ENCODE measurements at regions not wholly inside any gene's neighbourhood (a gene's known extent, or its start where the extent isn't known, plus 50 kb on each side); places are given as distances from the start of the nearest gene placed in this dataset.

- Histone ChIP-seq H3K4me3 (ENCODE audit: insufficient read depth, low read length, poor library complexity, severe bottlenecking) (no peak overlapping the region), H2AFZ (ENCODE audit: low read depth, low read length, severe bottlenecking) (no peak overlapping the region), H3F3A (ENCODE audit: insufficient read depth) (no peaks in the 10 kb centered on the region), H3K27ac (ENCODE audit: low read depth, low read length) (no peak overlapping the region), H3K27me3 (ENCODE audit: low read length) (no peaks in the 10 kb centered on the region), H3K36me3 (ENCODE audit: low read length) (no peaks in the 10 kb centered on the region), H3K9me3 (ENCODE audit: insufficient read depth, low read length) (no peaks in the 10 kb centered on the region), H3K9ac (ENCODE audit: low read length) (no peak overlapping the region), H3K79me2 (ENCODE audit: insufficient read depth, low read length) (no peaks in the 10 kb centered on the region), H4K20me1 (ENCODE audit: low read depth, low read length) (no peaks in the 10 kb centered on the region), H3K4me2 (ENCODE audit: low read depth, low read length, poor library complexity, severe bottlenecking) (no peak overlapping the region), H3K9me2 (replicated peaks; ENCODE audit: insufficient read depth, low read length) (no peaks in the 10 kb centered on the region)
- TF ChIP-seq EZH2phosphoT487 (conservative IDR thresholded peaks at IDR 0.05; ENCODE audit: low read length) (no peak), CTCF (IDR thresholded peaks at IDR 0.05; ENCODE audit: insufficient read depth, low read length, poor library complexity, severe bottlenecking) (no peak)
These were observed 187.8 kb downstream of the BCOR start for GRCh38 chrX:39909996-39910395.

GRCh38 chrX:39910651-39911050, 187.1 kb downstream of the BCOR start:
- Histone ChIP-seq H3K4me2 (ENCODE audit: low read depth, low read length, poor library complexity, severe bottlenecking) (no peak overlapping the region), H3K9me2 (replicated peaks; ENCODE audit: insufficient read depth, low read length) (no peaks in the 10 kb centered on the region), H3K79me2 (ENCODE audit: insufficient read depth, low read length) (no peaks in the 10 kb centered on the region), H3K27me3 (ENCODE audit: low read length) (no peaks in the 10 kb centered on the region), H3K4me3 (ENCODE audit: insufficient read depth, low read length, poor library complexity, severe bottlenecking) (no peak overlapping the region), H4K20me1 (ENCODE audit: low read depth, low read length) (no peaks in the 10 kb centered on the region), H3K27ac (ENCODE audit: low read depth, low read length) (no peak overlapping the region), H3K9ac (ENCODE audit: low read length) (no peak overlapping the region), H3F3A (ENCODE audit: insufficient read depth) (no peaks in the 10 kb centered on the region), H2AFZ (ENCODE audit: low read depth, low read length, severe bottlenecking) (no peak overlapping the region), H3K36me3 (ENCODE audit: low read length) (no peaks in the 10 kb centered on the region), H3K9me3 (ENCODE audit: insufficient read depth, low read length) (no peaks in the 10 kb centered on the region)
- no peak for TF ChIP-seq EZH2phosphoT487 (conservative IDR thresholded peaks at IDR 0.05; ENCODE audit: low read length)
- no peak for TF ChIP-seq CTCF (IDR thresholded peaks at IDR 0.05; ENCODE audit: insufficient read depth, low read length, poor library complexity, severe bottlenecking)

GRCh38 chrX:39911278-39911897, 186.4 kb downstream of the BCOR start:
- no peak overlapping the region for H3K4me3 ChIP-seq (ENCODE audit: insufficient read depth, low read length, poor library complexity, severe bottlenecking)
- H3F3A ChIP-seq (ENCODE audit: insufficient read depth), result no peaks in the 10 kb centered on the region
- H3K27ac ChIP-seq (ENCODE audit: low read depth, low read length), result no peak overlapping the region
- no peaks in the 10 kb centered on the region for H4K20me1 ChIP-seq (ENCODE audit: low read depth, low read length)
- H3K9me3 ChIP-seq (ENCODE audit: insufficient read depth, low read length), result no peaks in the 10 kb centered on the region
- no peak overlapping the region for H3K4me2 ChIP-seq (ENCODE audit: low read depth, low read length, poor library complexity, severe bottlenecking)
- H2AFZ ChIP-seq (ENCODE audit: low read depth, low read length, severe bottlenecking), result no peak overlapping the region
- TF ChIP-seq CTCF (IDR thresholded peaks at IDR 0.05; ENCODE audit: insufficient read depth, low read length, poor library complexity, severe bottlenecking) (no peak), EZH2phosphoT487 (conservative IDR thresholded peaks at IDR 0.05; ENCODE audit: low read length) (no peak)
- H3K9me2 ChIP-seq (replicated peaks; ENCODE audit: insufficient read depth, low read length), result no peaks in the 10 kb centered on the region
- H3K9ac ChIP-seq (ENCODE audit: low read length), result no peak overlapping the region
- no peaks in the 10 kb centered on the region for H3K79me2 ChIP-seq (ENCODE audit: insufficient read depth, low read length)
- no peaks in the 10 kb centered on the region for H3K36me3 ChIP-seq (ENCODE audit: low read length)
- H3K27me3 ChIP-seq (ENCODE audit: low read length), result no peaks in the 10 kb centered on the region
